ENCODE measurements at regions not wholly inside any gene's neighbourhood (a gene's known extent, or its start where the extent isn't known, plus 50 kb on each side); places are given as distances from the start of the nearest gene placed in this dataset.

GRCh38 chr6:47169785-47170616 is 127.9 kb upstream of the ADGRF1 start:
- no peak for TF ChIP-seq CTCF (IDR thresholded peaks at IDR 0.05; ENCODE audit: control insufficient read depth, insufficient read depth, low read depth, low read length, missing control alignments)
- H3K4me3 ChIP-seq (ENCODE audit: control insufficient read depth, low read depth, low read length) = no peak overlapping the region
- DNase-seq (ENCODE audit: low read depth) = no peak

DNA sequence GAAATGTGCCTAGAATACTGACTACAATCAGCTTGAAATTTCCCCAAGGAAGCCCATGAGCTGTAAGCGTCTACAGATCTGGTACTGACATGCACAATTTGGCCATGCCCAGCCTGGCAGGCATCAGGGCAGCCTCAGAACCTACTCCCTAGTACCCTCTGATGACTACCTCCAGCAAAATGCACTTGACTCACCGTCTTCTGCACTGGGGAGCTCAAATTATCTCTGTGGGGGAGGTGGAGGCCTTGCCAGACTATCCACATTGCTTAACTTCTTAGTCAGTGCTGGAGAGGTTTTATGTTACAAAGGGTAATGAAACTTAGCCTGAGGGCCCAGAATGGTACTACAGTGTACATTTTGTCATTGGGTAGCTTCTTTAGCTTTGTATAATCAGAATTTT is 126.0 kb upstream of the ADGRF1 start:
- DNase-seq (ENCODE audit: low read depth) = peak; percentile 96
- TF ChIP-seq CTCF (IDR thresholded peaks at IDR 0.05; ENCODE audit: control insufficient read depth, insufficient read depth, low read depth, low read length, missing control alignments) = no peak
- H3K4me3 ChIP-seq (ENCODE audit: control insufficient read depth, low read depth, low read length) = no peak overlapping the region

- H3K4me3 ChIP-seq (ENCODE audit: control insufficient read depth, low read depth, low read length) = no peak overlapping the region
- DNase-seq (ENCODE audit: low read depth) = no peak
- no peak for TF ChIP-seq CTCF (IDR thresholded peaks at IDR 0.05; ENCODE audit: control insufficient read depth, insufficient read depth, low read depth, low read length, missing control alignments)
These were observed 123.8 kb upstream of the ADGRF1 start for GRCh38 chr6:47165918-47166317.

GRCh38 chr6:47164877-47165276 is 122.7 kb upstream of the ADGRF1 start:
- no peak for DNase-seq (ENCODE audit: low read depth)
- TF ChIP-seq CTCF (IDR thresholded peaks at IDR 0.05; ENCODE audit: control insufficient read depth, insufficient read depth, low read depth, low read length, missing control alignments) = no peak
- no peak overlapping the region for H3K4me3 ChIP-seq (ENCODE audit: control insufficient read depth, low read depth, low read length)

GRCh38 chr6:47163536-47163935 is 121.4 kb upstream of the ADGRF1 start:
- no peak for DNase-seq (ENCODE audit: low read depth)
- H3K4me3 ChIP-seq (ENCODE audit: control insufficient read depth, low read depth, low read length) = no peak overlapping the region
- TF ChIP-seq CTCF (IDR thresholded peaks at IDR 0.05; ENCODE audit: control insufficient read depth, insufficient read depth, low read depth, low read length, missing control alignments) = no peak

DNA sequence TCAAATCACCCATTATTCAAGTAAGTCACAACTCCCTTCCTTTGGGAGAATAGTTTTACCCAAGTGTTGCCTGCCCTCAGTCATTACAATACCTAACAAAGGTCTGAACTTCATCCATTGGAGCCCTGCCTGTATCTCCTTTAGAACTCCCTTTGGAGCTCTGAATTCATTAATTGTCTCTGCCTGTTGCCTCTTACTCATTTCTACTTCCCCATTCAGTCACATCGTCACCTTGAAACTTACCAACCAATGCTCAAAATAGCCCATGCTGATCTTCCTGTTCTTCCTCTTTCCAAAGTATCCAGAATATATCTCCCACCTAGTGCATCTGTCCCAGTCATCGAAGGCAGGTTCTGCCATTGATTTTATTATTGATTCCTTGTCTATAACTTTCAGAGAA is 120.7 kb upstream of the ADGRF1 start:
- TF ChIP-seq CTCF (IDR thresholded peaks at IDR 0.05; ENCODE audit: control insufficient read depth, insufficient read depth, low read depth, low read length, missing control alignments) = no peak
- DNase-seq (ENCODE audit: low read depth) = no peak
- no peak overlapping the region for H3K4me3 ChIP-seq (ENCODE audit: control insufficient read depth, low read depth, low read length)
